Activated naive CD4-positive, alpha-beta T cell treated with anti-CD3 and anti-CD28 coated beads, Interleukin-2, amount 50 U/mL, for 72 hours (primary cell): ENCODE measurements at regions not wholly inside any gene's neighbourhood (a gene's known extent, or its start where the extent isn't known, plus 50 kb on each side); places are given as distances from the start of the nearest gene placed in this dataset.
A peak's percentile ranks its signal among the peaks of the same experiment; 100 is the strongest.

Source experiments
- ATAC-seq, 2 donors: fragments of 150-1000 bp; cut with Tn5 transposase; 2 replicates each; pipeline ENCODE4 v1.10.0; 2021; ENCODE audit warnings: mild to moderate bottlenecking in 2 of 2, moderate library complexity in 2 of 2
- DNase-seq, 2 donors: peaks; one replicate each; pipeline ENCODE4 v3.0.0; 2021 to 2022; ENCODE audit warnings: low spot score in 2 of 2
- H3K27ac Mint-ChIP-seq, 2 donors: one replicate each; pipeline ENCODE4 v1.8.0; 2022; ENCODE audit warnings: mild to moderate bottlenecking in 2 of 2, mixed read lengths in 2 of 2
- H3K36me3 Mint-ChIP-seq, 2 donors: one replicate each; pipeline ENCODE4 v1.8.0; 2022; ENCODE audit warnings: mixed read lengths in 2 of 2
- H3K9me3 Mint-ChIP-seq, 2 donors: one replicate each; pipeline ENCODE4 v1.8.0; 2022; ENCODE audit warnings: mixed read lengths in 2 of 2

DNA sequence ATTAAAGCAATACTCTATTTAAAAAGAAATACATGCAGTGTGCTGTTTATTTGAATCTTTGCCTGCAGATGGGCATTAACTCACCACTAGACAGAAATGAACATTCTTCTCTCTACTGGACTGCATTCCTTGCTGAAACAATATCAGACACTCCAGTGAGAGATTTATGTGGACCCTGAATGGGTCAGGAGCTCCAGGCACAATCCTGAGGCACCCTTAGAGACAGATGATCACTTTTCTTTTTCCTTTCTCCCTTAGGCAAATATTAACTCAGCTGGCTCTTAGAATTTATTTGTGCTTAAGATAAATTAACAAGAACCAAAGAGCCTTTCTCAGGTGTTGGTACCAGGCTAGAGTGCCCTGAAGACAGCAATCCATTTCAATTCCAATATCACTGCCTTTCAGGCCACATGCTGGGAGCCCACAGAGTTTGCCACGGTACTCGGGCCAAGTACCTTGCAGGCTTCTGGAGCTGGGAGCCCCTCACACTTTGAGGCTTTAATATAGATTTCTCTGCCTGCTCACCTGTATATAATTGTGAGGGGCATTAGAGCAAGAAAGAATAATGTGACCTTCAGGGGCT lies 173.0 kb downstream of the EMP1 start:
- Mint-ChIP-seq H3K27ac (no peak overlapping the region), H3K36me3 (no peaks in the 10 kb centered on the region), H3K9me3 (no peaks in the 10 kb centered on the region)
- no peak for ATAC-seq
- no peak for DNase-seq

DNA sequence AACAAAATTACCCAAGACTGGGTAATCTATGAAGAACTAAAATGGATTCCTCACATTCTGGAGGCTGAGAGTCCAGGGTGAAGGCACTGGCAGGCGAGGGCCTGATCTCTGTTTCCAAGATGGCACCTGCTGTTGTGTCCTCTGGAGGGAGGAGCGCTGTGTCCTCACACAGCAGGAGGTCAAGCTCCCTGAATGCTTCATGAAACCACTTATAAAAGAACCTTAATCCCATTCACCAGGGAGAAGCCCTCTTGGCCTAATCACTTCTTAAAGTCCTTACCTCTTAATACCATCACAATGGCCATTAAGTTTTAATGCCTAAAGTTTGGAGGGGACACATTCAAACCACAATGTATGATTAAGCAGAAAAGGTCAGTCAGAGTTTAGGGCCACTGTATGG lies 172.4 kb downstream of the EMP1 start:
- DNase-seq (no peak), ATAC-seq (no peak)
- H3K9me3 Mint-ChIP-seq: no peaks in the 10 kb centered on the region
- H3K27ac Mint-ChIP-seq: no peak overlapping the region
- H3K36me3 Mint-ChIP-seq: no peaks in the 10 kb centered on the region

DNA sequence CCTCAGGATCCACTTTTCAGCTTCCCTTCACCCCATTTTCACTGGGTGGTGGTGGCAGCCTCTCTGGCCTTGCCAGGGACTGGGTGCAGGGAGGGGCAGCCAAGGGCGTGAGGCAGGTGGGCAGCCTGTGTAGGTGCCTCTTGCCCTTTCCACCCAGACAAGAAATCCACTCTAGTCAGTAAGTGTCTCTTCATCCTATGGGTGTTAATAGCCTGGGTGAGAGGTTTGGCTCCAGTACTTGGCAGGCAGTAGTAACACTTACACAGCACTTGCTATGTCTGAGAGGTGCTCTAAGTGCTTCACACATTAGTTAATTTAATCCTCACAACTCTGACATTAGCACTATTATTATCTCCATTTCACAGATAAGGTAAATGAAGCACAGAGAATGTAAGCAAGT lies 171.9 kb downstream of the EMP1 start:
- H3K9me3 Mint-ChIP-seq: no peaks in the 10 kb centered on the region
- no peaks in the 10 kb centered on the region for H3K36me3 Mint-ChIP-seq
- DNase-seq (no peak), ATAC-seq (no peak)
- H3K27ac Mint-ChIP-seq: no peak overlapping the region

DNA sequence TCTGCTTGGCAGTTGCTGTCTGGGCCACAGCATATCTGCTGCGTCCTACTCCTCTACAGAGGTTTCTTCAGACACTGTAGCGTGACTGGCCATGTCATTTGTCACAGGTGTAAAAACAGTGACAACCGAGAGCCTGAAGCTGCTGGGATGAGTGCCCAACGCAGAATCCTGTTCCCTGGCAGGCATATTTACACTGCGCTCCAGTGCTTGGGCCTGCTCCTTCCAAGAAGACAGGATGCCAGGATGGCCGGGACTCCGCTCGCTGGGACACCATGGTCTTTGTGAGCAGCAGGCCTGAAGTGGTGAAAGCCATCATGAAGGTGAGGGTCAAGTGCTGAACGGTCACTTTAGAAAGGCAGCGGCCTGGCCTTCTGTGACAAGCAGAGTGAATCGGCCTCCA lies 171.4 kb downstream of the EMP1 start:
- DNase-seq: no peak
- H3K9me3 Mint-ChIP-seq: no peaks in the 10 kb centered on the region
- ATAC-seq: no peak
- no peaks in the 10 kb centered on the region for H3K36me3 Mint-ChIP-seq
- H3K27ac Mint-ChIP-seq: no peak overlapping the region

DNA sequence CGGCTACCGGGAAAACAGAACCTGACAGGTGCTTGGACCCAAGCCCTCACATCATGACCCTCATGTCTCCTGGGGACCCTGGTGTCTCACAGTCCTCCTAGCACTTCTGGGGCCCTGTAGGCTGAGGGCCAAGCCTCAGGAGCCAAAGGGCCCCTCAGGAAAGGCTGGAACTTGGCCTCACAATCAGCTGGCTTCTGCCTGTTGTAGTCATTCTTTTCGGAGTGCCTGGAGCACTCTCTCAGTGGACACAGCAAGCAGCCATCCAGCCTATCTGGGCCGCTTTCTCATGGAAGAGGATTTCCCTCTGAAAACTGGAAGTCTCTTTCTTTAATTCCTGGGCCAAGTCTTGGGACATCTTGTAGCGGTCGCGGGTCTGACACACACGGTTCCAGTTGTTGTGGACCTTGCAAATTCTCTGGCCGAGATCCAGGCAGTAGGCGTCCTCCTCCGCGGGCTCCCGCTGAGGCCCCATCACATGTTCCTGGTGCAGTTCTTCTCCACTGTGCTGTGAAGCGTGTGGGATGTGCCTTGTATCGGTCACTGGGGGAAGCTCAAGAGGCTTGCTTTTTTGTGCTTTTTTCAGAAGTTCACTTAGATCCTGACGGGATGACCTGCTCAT lies 169.3 kb downstream of the EMP1 start:
- no peak for ATAC-seq
- no peak overlapping the region for H3K27ac Mint-ChIP-seq

DNA sequence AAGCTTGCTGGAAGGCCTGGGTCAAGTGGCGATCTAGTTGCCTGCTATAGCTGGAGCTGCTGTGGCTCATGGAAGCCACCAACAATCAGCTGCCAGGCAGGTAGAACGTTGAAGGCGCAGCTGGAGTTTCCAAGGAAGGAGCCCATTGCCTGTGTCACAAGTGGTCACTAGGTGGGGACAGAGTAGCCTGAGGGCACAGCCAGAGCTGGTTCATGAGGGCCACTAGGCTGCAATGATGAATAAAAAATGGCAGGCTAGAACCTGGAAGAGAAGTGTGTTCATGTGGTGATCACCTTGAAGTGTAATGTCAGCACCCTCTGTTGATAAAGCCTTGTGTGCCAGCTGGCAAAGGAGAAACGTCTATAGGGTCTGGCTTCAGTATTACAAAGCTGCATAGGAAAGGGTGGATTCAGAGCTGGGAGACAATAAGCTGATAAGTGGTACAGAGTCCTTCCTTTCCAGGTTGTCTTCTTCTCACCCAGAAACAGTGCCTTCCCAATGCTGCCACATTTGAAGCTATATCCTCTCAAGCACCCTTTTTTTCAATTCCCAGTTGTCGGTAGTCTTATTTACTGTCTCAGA lies 165.8 kb downstream of the EMP1 start:
- ATAC-seq (peak; percentile 74 to 88), DNase-seq (peak in 1 of 2 donors; percentile 60)
- Mint-ChIP-seq H3K36me3 (no peaks in the 10 kb centered on the region), H3K27ac (no peak overlapping the region), H3K9me3 (no peaks in the 10 kb centered on the region)

More for the DNA sequence above, 169.3 kb downstream of the EMP1 start:
- DNase-seq: no peak
- Mint-ChIP-seq H3K9me3 (no peaks in the 10 kb centered on the region), H3K36me3 (no peaks in the 10 kb centered on the region)

DNA sequence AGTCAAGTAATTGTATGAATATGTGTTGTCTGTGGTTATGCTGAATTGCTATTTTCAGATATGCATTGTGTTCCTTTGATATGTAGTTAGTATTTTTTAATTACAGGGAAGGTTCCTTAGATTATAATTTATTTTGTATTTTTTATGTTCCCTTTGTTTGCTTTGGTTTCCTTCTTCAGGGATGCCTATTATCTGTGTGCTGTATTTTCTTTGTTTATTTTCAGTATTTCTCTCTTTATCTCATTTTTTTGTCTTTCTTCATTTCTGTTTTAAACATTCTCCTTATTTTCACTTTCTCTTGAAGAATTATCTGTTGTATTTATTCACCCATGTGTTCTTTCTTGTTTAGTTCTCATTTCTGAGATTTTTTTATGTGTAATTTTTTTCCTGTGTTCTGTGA lies 163.1 kb downstream of the EMP1 start:
- no peak overlapping the region for H3K27ac Mint-ChIP-seq
- H3K9me3 Mint-ChIP-seq: no peaks in the 10 kb centered on the region
- DNase-seq (no peak), ATAC-seq (no peak)
- no peaks in the 10 kb centered on the region for H3K36me3 Mint-ChIP-seq

DNA sequence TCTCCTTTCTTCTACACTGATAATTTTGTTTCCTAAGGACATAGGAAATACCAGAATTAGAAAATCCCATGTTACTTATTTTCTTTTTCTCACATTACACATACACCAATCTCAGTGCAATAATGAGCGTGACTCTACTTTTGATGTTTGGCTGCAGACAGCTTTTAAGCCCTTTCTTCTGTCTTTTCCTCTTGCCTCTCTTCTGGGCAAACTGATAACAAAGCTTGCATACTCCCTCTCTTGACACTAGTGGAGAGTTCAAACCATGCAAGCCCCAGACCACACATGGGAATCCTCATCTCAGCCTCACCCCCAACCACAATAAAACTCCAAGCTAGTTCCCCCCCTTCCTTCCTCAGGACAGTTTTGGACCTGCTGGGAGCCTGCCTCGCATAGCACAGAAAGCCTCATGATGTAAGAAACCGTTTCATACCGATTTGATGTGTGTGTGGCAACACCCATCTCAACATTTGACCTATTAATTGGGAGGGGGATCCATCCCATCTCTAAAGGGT lies 161.9 kb downstream of the EMP1 start:
- Mint-ChIP-seq H3K27ac (no peak overlapping the region), H3K36me3 (no peaks in the 10 kb centered on the region), H3K9me3 (no peaks in the 10 kb centered on the region)
- DNase-seq (no peak), ATAC-seq (no peak)

DNA sequence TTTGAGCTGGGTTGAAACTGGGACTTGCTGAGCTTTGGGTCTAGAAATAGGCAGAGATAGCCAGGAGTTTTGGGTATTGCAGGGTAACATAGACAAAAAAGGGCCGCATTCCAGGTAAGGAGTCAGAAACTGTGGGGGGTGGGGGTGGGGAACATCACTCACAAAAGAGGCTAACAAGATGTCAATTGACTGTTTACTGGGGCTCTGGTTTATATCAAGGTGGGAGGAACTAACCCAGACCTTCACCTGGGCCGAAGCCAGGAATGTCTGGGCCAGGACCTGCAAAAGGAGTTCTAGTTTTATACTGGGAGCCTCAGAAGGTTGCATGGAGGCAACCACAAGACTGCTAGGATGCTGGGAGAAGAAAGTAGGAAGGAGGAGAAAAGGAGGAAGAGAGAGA lies 154.4 kb downstream of the EMP1 start:
- no peak overlapping the region for H3K27ac Mint-ChIP-seq
- peaks cover 0 to 6% of the 10 kb centered on the region in 2 donors for H3K36me3 Mint-ChIP-seq
- no peak for DNase-seq
- peaks cover 0 to 9% of the 10 kb centered on the region in 2 donors for H3K9me3 Mint-ChIP-seq
- ATAC-seq: no peak

DNA sequence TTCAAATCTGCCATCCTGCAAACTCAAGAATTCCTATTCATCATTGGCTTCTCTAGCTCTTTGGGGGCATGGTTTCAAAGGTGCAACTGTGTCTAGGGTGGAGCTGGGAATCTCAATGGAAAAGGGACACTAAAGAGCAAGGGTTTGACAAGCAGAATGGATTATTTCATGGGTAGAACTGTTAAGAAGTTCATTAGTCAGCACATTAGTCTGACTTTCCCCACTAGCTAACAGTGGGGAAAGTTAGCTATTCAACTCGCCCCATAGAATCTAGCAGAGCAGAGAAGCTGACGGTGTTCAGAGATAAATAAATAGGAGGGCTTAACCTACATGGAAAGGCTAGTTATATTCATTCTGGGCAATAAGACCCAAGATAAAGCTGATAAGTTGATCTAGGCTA lies 153.9 kb downstream of the EMP1 start:
- no peak overlapping the region for H3K27ac Mint-ChIP-seq
- peaks cover 0 to 9% of the 10 kb centered on the region in 2 donors for H3K9me3 Mint-ChIP-seq
- ATAC-seq (no peak), DNase-seq (no peak)
- peaks cover 0 to 6% of the 10 kb centered on the region in 2 donors for H3K36me3 Mint-ChIP-seq

DNA sequence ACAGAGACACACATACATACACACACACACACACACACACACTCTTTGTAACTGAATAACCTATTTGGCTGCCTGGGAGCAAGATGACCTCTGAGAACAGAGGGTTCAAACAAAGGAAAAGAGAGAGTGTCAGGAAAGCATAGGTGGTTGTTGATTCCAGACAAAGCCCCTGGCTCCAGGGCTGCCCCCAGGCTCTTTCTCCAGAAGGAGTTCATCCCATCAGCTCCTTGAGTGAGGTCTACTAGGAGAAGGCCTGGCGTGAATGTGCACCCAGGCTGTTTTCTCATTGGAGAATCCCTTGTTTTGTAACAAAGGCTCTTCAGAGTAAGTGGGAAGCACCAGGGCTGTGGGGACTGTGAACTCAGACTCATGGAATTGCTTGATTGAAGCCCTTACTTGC lies 151.9 kb downstream of the EMP1 start:
- DNase-seq: no peak
- Mint-ChIP-seq H3K27ac (no peak overlapping the region), H3K9me3 (peaks cover 0 to 9% of the 10 kb centered on the region in 2 donors), H3K36me3 (peaks cover 0 to 6% of the 10 kb centered on the region in 2 donors)
- ATAC-seq: no peak

DNA sequence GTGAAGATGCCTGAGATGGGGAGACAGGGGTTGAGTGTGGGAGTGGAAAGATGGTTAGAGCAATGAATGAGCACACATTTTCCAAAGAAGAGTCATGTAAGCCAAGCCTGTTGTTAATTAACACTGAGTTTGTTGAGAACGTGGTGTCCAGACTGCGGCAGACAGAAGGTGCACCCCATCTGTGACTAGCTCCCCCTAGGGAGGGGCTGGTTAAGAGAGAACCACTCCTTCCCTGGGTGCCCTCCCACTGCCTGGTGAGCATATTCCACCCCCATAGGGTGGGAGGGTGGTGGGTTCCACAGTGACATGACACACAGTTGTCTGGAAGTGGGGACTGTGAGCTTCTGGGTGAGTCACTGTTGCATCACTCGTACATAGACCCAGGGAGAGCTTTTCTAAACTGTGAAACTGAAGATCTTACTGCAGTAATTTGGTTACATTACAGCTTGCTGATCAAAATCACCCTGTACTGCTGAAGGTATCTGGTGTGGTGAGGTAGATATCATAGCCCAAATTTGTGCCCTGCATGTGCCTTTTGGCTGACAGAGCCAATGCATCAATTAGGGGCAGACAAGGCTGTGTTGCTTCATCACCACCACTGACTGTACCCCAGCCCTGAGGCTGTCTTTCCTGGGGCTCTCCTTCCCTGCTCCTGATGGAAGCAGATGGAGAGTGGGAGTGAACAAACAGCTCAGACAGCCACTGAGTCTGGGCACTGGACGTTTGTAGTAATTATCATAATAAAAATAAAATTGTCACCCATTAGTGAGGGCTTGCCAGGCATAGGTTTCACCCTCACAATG lies 150.9 kb downstream of the EMP1 start:
- ATAC-seq: peak; percentile 80 to 90
- Mint-ChIP-seq H3K36me3 (peaks cover 0 to 6% of the 10 kb centered on the region in 2 donors), H3K9me3 (peaks cover 0 to 9% of the 10 kb centered on the region in 2 donors), H3K27ac (no peak overlapping the region)
- DNase-seq: peak in 1 of 2 donors; percentile 53

DNA sequence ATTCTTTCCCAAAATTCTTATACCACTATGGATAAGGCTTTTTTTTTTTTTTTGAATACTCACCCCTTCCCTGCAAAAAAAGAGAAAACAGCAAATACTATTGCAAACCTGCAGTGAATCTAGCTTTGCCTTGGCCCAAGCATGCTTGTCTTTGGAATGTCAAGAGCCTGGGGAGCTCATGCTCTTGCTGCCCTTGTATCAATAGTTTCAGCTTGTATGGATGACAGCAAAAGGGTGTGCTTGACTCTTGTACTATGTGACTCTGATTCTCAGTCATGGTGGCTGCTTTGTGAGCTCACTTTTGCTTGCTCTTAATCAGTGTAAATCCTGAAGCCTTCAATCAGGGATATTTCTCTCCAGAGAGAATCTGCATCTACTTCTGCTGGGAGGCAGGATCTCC lies 149.2 kb downstream of the EMP1 start:
- Mint-ChIP-seq H3K27ac (no peak overlapping the region), H3K9me3 (peaks cover 3 to 13% of the 10 kb centered on the region in 2 donors), H3K36me3 (peaks cover 0 to 6% of the 10 kb centered on the region in 2 donors)
- no peak for DNase-seq
- ATAC-seq: no peak

DNA sequence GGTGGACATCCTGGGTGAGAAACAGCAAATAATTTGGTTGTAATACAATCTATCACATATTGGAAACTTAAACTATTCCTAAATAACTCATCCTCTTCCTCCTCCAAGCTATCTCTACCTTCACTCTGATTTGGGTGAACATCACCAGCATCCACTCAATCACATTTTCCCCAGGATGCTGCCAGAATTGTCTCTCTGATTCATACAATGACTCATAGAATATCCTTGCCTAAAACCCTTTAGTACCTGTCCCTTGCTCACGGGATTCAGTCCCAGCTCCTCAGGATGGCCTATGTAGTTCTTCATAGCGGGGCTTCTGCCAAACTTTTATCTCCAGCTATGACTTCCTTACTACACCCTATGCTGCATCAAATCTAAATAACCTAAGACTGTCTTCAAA lies 146.8 kb downstream of the EMP1 start:
- ATAC-seq: peak; percentile 14 to 21
- Mint-ChIP-seq H3K9me3 (peaks cover 3% of the 10 kb centered on the region in 2 donors), H3K36me3 (no peaks in the 10 kb centered on the region), H3K27ac (no peak overlapping the region)
- DNase-seq: no peak

DNA sequence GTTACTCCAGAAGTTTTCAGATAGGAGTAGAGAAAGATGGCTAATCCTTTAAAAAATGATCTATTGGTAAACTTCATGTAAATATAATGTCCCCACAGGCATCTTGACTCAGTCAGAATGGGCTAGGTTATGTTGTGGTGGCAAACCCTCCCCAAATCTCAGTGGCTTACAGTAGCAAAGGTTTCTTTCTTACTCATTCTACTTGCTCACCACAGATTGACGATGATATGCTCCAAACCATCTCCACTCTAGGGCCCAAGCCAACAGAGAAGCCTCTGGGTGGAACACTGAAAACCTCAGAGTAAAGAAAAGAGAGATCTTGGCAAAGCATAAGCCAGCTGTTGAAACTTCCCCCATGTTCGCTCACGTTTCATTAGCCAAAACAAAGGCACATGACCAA lies 146.4 kb downstream of the EMP1 start:
- Mint-ChIP-seq H3K27ac (no peak overlapping the region), H3K9me3 (peaks cover 3% of the 10 kb centered on the region in 2 donors), H3K36me3 (no peaks in the 10 kb centered on the region)
- peak in 1 of 2 donors; percentile 25 for DNase-seq
- peak; percentile 62 to 68 for ATAC-seq

DNA sequence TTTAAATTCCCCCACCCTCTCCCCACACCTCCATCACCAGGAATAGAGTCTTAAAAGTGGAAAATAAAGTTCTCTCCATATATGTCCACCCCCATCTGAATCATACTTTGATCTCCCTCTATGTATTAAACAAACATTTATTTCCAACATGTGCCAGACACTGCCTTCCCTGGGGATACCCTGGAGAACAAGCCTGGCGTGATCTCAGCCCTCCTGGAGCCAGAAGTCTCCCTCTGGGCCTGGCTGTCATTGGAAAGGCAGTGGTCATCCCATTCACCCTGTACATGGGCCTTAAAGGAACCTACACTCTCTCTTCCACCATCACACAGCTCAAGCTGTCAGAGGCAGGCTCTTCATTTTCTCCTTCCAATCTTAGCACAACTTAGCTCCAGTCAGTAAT lies 143.6 kb downstream of the EMP1 start:
- ATAC-seq (no peak), DNase-seq (no peak)
- no peak overlapping the region for H3K27ac Mint-ChIP-seq
- no peaks in the 10 kb centered on the region for H3K36me3 Mint-ChIP-seq
- peaks cover 3% of the 10 kb centered on the region in 2 donors for H3K9me3 Mint-ChIP-seq

DNA sequence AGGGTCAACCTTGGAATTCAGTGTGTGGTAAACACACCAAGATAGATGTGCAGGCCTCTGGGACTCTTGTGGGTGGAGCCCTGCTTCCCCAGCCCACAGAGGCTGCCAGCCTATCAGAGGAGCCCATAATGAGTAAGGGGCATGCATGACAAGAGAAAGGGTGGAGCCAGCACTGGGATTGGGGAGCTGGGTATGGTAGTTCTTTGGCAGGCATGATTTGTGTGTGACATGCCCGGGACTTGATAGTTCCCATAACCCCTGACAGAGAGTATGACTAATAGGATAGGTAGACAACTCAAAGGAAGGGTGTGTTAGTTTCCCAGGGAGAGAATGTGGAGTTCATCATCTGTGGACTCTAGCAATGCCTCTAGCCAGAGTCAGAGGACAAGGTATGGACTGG lies 143.0 kb downstream of the EMP1 start:
- H3K36me3 Mint-ChIP-seq: no peaks in the 10 kb centered on the region
- H3K9me3 Mint-ChIP-seq: peaks cover 3% of the 10 kb centered on the region in 2 donors
- no peak overlapping the region for H3K27ac Mint-ChIP-seq

More for the DNA sequence above, 143.0 kb downstream of the EMP1 start:
- DNase-seq: no peak
- no peak for ATAC-seq
